Cardiac muscle cell (in vitro differentiated cells and primary cell): ENCODE measurements at regions not wholly inside any gene's neighbourhood (a gene's known extent, or its start where the extent isn't known, plus 50 kb on each side); places are given as distances from the start of the nearest gene placed in this dataset.

ENCODE experiments used
- DNase-seq, 2 donors: peaks; one replicate each; pipeline versions ENCODE4 v3.0.0 to v3.0.0-alpha.2; 2010 to 2017; ENCODE audit warnings: low read depth in 1 of 2, low spot score in 1 of 2
- H3K27ac ChIP-seq: fragments of 200-600 bp; sonication (generic); 2 replicates; pipeline ENCODE4 v1.5.1; 2016
- H3K27me3 ChIP-seq: fragments of 200-600 bp; sonication (generic); 2 replicates; pipeline ENCODE4 v1.6.0; 2016; ENCODE audit warnings: control low read depth
- H3K36me3 ChIP-seq: fragments of 200-600 bp; sonication (generic); 2 replicates; pipeline ENCODE4 v1.5.1; 2016; ENCODE audit warnings: control low read depth
- H3K4me1 ChIP-seq: fragments of 200-600 bp; sonication (generic); 2 replicates; pipeline ENCODE4 v1.8.1; 2017; ENCODE audit warnings: low read depth, mild to moderate bottlenecking, mixed run types
- H3K4me3 ChIP-seq: fragments of 200-600 bp; sonication (generic); 2 replicates; pipeline ENCODE4 v1.5.1; 2016; ENCODE audit warnings: mild to moderate bottlenecking
- H3K9me3 ChIP-seq: fragments of 200-600 bp; sonication (generic); 2 replicates; pipeline ENCODE4 v1.5.1; 2017; ENCODE audit warnings: low read depth, mild to moderate bottlenecking, control low read depth
- CTCF ChIP-seq: IDR thresholded peaks from 2 replicates; pipeline ENCODE4 v1.5.1; 2012; ENCODE audit warnings: low read depth, mild to moderate bottlenecking, low read length

- no peak for TF ChIP-seq CTCF
- Histone ChIP-seq H3K4me3 (no peak overlapping the region), H3K36me3 (no peaks in the 10 kb centered on the region), H3K4me1 (no peaks in the 10 kb centered on the region), H3K27me3 (no peaks in the 10 kb centered on the region), H3K27ac (no peak overlapping the region), H3K9me3 (no peaks in the 10 kb centered on the region)
- no peak for DNase-seq
Measured at GRCh38 chr14:98370352-98370751, 901.6 kb downstream of the BCL11B start.

- Histone ChIP-seq H3K9me3 (no peaks in the 10 kb centered on the region), H3K4me3 (no peak overlapping the region), H3K27ac (no peak overlapping the region), H3K36me3 (no peaks in the 10 kb centered on the region), H3K4me1 (no peaks in the 10 kb centered on the region), H3K27me3 (no peaks in the 10 kb centered on the region)
- DNase-seq: no peak
- no peak for TF ChIP-seq CTCF
Measured at GRCh38 chr14:98371141-98371540, 900.9 kb downstream of the BCL11B start.

GRCh38 chr14:98374136-98374535 is 897.9 kb downstream of the BCL11B start:
- no peaks in the 10 kb centered on the region for H3K4me1 ChIP-seq
- DNase-seq: no peak
- no peak overlapping the region for H3K27ac ChIP-seq
- no peaks in the 10 kb centered on the region for H3K9me3 ChIP-seq
- TF ChIP-seq CTCF: no peak
- H3K4me3 ChIP-seq: no peak overlapping the region
- no peaks in the 10 kb centered on the region for H3K27me3 ChIP-seq
- H3K36me3 ChIP-seq: no peaks in the 10 kb centered on the region

GRCh38 chr14:98375566-98375965 is 896.4 kb downstream of the BCL11B start:
- TF ChIP-seq CTCF: no peak
- Histone ChIP-seq H3K4me3 (no peak overlapping the region), H3K9me3 (no peaks in the 10 kb centered on the region), H3K4me1 (no peaks in the 10 kb centered on the region), H3K27ac (no peak overlapping the region), H3K36me3 (no peaks in the 10 kb centered on the region), H3K27me3 (no peaks in the 10 kb centered on the region)
- no peak for DNase-seq

GRCh38 chr14:98379830-98380229 is 892.2 kb downstream of the BCL11B start:
- DNase-seq: no peak
- Histone ChIP-seq H3K9me3 (no peaks in the 10 kb centered on the region), H3K27me3 (no peaks in the 10 kb centered on the region), H3K4me1 (no peaks in the 10 kb centered on the region), H3K36me3 (no peaks in the 10 kb centered on the region), H3K27ac (no peak overlapping the region), H3K4me3 (no peak overlapping the region)
- no peak for TF ChIP-seq CTCF

GRCh38 chr14:98382662-98383061 is 889.3 kb downstream of the BCL11B start:
- Histone ChIP-seq H3K4me3 (no peak overlapping the region), H3K27me3 (no peaks in the 10 kb centered on the region), H3K9me3 (no peaks in the 10 kb centered on the region), H3K36me3 (no peaks in the 10 kb centered on the region), H3K27ac (no peak overlapping the region), H3K4me1 (no peaks in the 10 kb centered on the region)
- TF ChIP-seq CTCF: no peak
- no peak for DNase-seq
